KMS-11 (cell line): ENCODE measurements at regions not wholly inside any gene's neighbourhood (a gene's known extent, or its start where the extent isn't known, plus 50 kb on each side); places are given as distances from the start of the nearest gene placed in this dataset.

Experiments used
- H2AFZ ChIP-seq: fragments of 200-600 bp; sonication (generic); 2 replicates; pipeline ENCODE4 v1.6.1; 2016; ENCODE audit warnings: antibody characterized with exemption, mixed run types, low read depth
- H3K27ac ChIP-seq: fragments of 200-600 bp; sonication (generic); 2 replicates; pipeline ENCODE4 v1.6.1; 2016; ENCODE audit warnings: mild to moderate bottlenecking, mixed run types
- H3K27me3 ChIP-seq: fragments of 200-600 bp; sonication (generic); 2 replicates; pipeline ENCODE4 v1.6.1; 2017; ENCODE audit warnings: mild to moderate bottlenecking, low read depth, mixed run types, moderate library complexity; ENCODE audit not compliant: insufficient read depth
- H3K36me3 ChIP-seq: fragments of 200-600 bp; sonication (generic); 2 replicates; pipeline ENCODE4 v1.6.1; 2017; ENCODE audit warnings: mild to moderate bottlenecking, mixed run types; ENCODE audit not compliant: insufficient read depth
- H3K4me1 ChIP-seq: fragments of 200-600 bp; sonication (generic); 2 replicates; pipeline ENCODE4 v1.6.1; 2016; ENCODE audit warnings: mild to moderate bottlenecking, low read depth, mixed run types; ENCODE audit not compliant: poor library complexity, severe bottlenecking
- H3K4me2 ChIP-seq: fragments of 200-600 bp; sonication (generic); 2 replicates; pipeline ENCODE4 v1.7.0; 2016; ENCODE audit warnings: mild to moderate bottlenecking, mixed run types
- H3K4me3 ChIP-seq: fragments of 200-600 bp; sonication (generic); IDR thresholded peaks from 2 replicates; pipeline ENCODE4 v1.6.1; 2017; ENCODE audit warnings: low read depth, low read length, mixed read lengths; ENCODE audit not compliant: insufficient read depth
- H3K79me2 ChIP-seq: fragments of 200-600 bp; sonication (generic); 2 replicates; pipeline ENCODE4 v1.6.1; 2016; ENCODE audit warnings: low read depth, mixed run types; ENCODE audit not compliant: insufficient read depth
- H3K9ac ChIP-seq: fragments of 200-600 bp; sonication (generic); 2 replicates; pipeline ENCODE4 v1.6.1; 2016; ENCODE audit warnings: mild to moderate bottlenecking, mixed run types
- H4K20me1 ChIP-seq: fragments of 200-600 bp; sonication (generic); 2 replicates; pipeline ENCODE4 v1.6.1; 2016; ENCODE audit warnings: mild to moderate bottlenecking, mixed run types; ENCODE audit not compliant: insufficient read depth
- TF ChIP-seq, protein P1 (sequence below): fragments of 200-600 bp; sonication (generic); conservative IDR thresholded peaks from 2 replicates; pipeline ENCODE4 v1.6.1; 2017; ENCODE audit warnings: low read depth, mild to moderate bottlenecking, antibody characterized with exemption, low read length, moderate library complexity, mixed read lengths

DNA sequence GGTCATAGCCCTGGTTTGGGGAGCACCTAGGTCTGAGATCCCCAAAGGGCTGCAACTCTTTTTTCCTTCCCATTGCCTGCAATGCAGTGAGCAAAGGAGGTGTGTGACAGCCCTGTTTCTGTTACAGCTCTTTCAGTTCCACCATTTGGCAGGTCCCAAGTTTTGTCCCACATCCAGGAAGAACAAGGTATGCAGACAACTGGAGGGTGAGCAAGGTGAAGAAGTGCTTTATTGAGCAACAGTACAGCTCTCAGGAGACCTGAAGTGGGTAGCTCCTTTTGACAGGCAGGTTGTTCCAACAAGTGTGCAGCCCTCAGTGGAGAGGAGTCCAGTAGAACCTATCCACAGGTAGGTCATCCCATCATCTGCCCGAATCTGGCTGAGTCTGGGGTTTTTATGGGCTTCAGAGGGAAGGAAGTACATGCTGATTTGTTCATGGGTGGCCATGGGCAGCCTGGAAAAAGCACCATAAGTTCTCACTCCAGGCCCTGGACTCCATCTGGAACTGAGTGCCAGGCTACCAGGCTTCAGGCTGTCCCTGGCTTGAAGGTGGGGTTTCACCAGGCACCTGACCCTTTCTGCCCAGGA lies 62.8 kb upstream of the NAV3 start:
- Histone ChIP-seq H3K9ac (no peak overlapping the region), H3K4me1 (no peaks in the 10 kb centered on the region), H3K79me2 (no peaks in the 10 kb centered on the region), H3K27me3 (no peaks in the 10 kb centered on the region), H2AFZ (no peak overlapping the region), H3K4me2 (no peak overlapping the region), H3K4me3 (no peak overlapping the region), H3K27ac (no peak overlapping the region), H4K20me1 (no peaks in the 10 kb centered on the region), H3K36me3 (no peaks in the 10 kb centered on the region)
- TF ChIP-seq, protein P1, sequence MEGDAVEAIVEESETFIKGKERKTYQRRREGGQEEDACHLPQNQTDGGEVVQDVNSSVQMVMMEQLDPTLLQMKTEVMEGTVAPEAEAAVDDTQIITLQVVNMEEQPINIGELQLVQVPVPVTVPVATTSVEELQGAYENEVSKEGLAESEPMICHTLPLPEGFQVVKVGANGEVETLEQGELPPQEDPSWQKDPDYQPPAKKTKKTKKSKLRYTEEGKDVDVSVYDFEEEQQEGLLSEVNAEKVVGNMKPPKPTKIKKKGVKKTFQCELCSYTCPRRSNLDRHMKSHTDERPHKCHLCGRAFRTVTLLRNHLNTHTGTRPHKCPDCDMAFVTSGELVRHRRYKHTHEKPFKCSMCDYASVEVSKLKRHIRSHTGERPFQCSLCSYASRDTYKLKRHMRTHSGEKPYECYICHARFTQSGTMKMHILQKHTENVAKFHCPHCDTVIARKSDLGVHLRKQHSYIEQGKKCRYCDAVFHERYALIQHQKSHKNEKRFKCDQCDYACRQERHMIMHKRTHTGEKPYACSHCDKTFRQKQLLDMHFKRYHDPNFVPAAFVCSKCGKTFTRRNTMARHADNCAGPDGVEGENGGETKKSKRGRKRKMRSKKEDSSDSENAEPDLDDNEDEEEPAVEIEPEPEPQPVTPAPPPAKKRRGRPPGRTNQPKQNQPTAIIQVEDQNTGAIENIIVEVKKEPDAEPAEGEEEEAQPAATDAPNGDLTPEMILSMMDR, result no peak

DNA sequence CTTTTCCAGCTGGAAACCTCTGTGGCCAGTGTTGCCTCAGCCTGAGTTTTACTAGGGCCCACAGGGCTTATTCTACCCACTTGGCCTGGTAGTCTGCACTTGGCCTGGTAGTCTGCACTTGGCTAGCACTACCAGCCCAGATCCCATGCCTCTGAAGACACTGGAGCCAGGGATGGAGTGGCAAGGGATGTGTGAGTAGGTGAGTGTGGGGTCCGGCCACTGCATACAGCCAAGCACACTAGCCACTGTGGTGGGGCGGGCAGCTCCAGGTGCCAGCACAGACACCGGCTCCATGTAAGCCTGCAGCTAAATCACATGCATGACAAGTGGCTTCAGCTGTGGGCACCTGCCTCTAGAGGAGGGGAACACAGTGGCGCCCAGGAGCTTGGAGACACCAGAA lies 63.4 kb upstream of the NAV3 start:
- Histone ChIP-seq H3K79me2 (no peaks in the 10 kb centered on the region), H3K4me2 (no peak overlapping the region), H3K4me1 (no peaks in the 10 kb centered on the region), H3K9ac (no peak overlapping the region), H3K4me3 (no peak overlapping the region), H4K20me1 (no peaks in the 10 kb centered on the region), H3K36me3 (no peaks in the 10 kb centered on the region), H3K27me3 (no peaks in the 10 kb centered on the region), H2AFZ (no peak overlapping the region), H3K27ac (no peak overlapping the region)
- TF ChIP-seq, protein P1, result no peak

DNA sequence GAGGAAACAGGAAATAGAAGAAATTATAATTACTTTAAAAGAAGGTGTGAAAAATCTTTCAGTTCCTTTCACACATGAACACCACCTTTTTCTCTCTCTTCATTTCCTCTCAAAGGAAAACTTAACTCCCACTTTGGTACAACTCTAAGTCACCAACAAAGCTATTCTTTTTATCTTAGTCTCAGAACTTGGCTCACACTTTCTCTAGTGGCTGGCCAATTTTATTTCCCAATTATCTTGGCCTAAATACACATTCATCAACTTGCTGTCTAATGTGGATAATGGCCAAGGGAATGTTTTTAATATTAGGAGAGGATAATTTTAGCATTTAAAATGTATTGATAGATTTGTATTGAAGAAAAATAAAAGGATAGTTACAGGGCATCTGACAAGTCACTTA lies 64.5 kb upstream of the NAV3 start:
- Histone ChIP-seq H4K20me1 (no peaks in the 10 kb centered on the region), H3K79me2 (no peaks in the 10 kb centered on the region), H2AFZ (no peak overlapping the region), H3K4me2 (no peak overlapping the region), H3K9ac (no peak overlapping the region), H3K27ac (no peak overlapping the region), H3K4me1 (no peaks in the 10 kb centered on the region), H3K36me3 (no peaks in the 10 kb centered on the region), H3K4me3 (no peak overlapping the region), H3K27me3 (no peaks in the 10 kb centered on the region)
- TF ChIP-seq, protein P1, result no peak

DNA sequence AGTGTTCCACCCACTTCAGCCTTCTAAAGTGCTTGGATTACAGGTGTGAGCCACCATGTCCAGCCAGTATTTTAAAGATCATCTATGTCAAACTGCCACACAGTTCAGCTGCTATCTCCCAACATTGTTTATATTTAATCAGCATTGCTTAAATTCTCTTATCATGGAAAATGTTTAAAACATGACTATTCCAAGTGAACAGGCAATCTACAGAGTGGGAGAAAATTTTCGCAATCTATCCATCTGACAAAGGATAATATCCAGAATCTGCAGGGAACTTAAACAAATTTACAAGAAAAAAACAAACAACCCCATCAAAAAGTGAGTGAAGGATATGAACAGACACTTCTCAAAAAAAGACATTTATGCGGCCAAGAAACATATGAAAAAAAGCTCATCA lies 69.4 kb upstream of the NAV3 start:
- Histone ChIP-seq H3K36me3 (no peaks in the 10 kb centered on the region), H2AFZ (no peak overlapping the region), H3K79me2 (no peaks in the 10 kb centered on the region), H3K27ac (no peak overlapping the region), H3K27me3 (no peaks in the 10 kb centered on the region), H3K4me1 (no peaks in the 10 kb centered on the region), H4K20me1 (no peaks in the 10 kb centered on the region), H3K4me2 (no peak overlapping the region), H3K4me3 (no peak overlapping the region), H3K9ac (no peak overlapping the region)
- TF ChIP-seq, protein P1, result no peak
